Caco-2 (cell line): ENCODE measurements at regions not wholly inside any gene's neighbourhood (a gene's known extent, or its start where the extent isn't known, plus 50 kb on each side); places are given as distances from the start of the nearest gene placed in this dataset.

Source experiments
- BruUV-seq: library from RNA; stranded (reverse); fragments of 400-500 nt; replicated peaks from 2 replicates; lab custom pipeline; 2021; lab: Mats Ljungman, UMichigan
- CTCF ChIA-PET: fragments of 300-600 bp; sonication (Branson Sonifier 250); formaldehyde crosslinking; loops from one replicate; lab custom pipeline; 2022; ENCODE audit warnings: antibody characterized with exemption; lab: Charles Lee
- POLR2A ChIA-PET: fragments of 300-600 bp; sonication (Branson Sonifier 250); formaldehyde crosslinking; loops from one replicate; lab custom pipeline; 2022; ENCODE audit warnings: antibody characterized with exemption; lab: Charles Lee
- DNase-seq, 2 experiments: peaks; one replicate each; pipeline versions ENCODE4 v3.0.0 to v3.0.0-alpha.2; 2020 to 2022
- H3K27me3 ChIP-seq: replicated peaks from 2 replicates; pipeline ENCODE4 v1.6.0; 2011; ENCODE audit warnings: low read length; ENCODE audit not compliant: control insufficient read depth, insufficient read depth
- H3K36me3 ChIP-seq: 2 replicates; pipeline ENCODE4 v1.5.1; 2011; ENCODE audit warnings: low read length; ENCODE audit not compliant: control insufficient read depth, insufficient read depth
- H3K4me1 ChIP-seq: fragments of 250-450 bp; sonication (Bioruptor Pico); 2 replicates; pipeline ENCODE4 v1.5.1; 2020; ENCODE audit warnings: mild to moderate bottlenecking
- H3K4me3 ChIP-seq: 2 replicates; pipeline ENCODE4 v1.5.1; 2011; ENCODE audit warnings: low read depth, mild to moderate bottlenecking, control low read depth, low read length
- H3K9me3 ChIP-seq: fragments of 250-450 bp; sonication (Bioruptor Pico); 2 replicates; pipeline ENCODE4 v1.5.1; 2020; ENCODE audit warnings: mild to moderate bottlenecking, moderate library complexity
- H3K27ac Mint-ChIP-seq: one replicate; pipeline ENCODE4 v1.8.0; 2022; ENCODE audit warnings: mixed read lengths; ENCODE audit not compliant: unreplicated experiment
- H3K27me3 Mint-ChIP-seq: one replicate; pipeline ENCODE4 v1.8.0; 2022; ENCODE audit warnings: mixed read lengths; ENCODE audit not compliant: insufficient read depth, unreplicated experiment
- H3K36me3 Mint-ChIP-seq: one replicate; pipeline ENCODE4 v1.8.0; 2022; ENCODE audit warnings: mild to moderate bottlenecking, mixed read lengths; ENCODE audit not compliant: insufficient read depth, unreplicated experiment
- H3K4me1 Mint-ChIP-seq: one replicate; pipeline ENCODE4 v1.8.0; 2022; ENCODE audit warnings: low read depth, mixed read lengths; ENCODE audit not compliant: unreplicated experiment
- H3K4me3 Mint-ChIP-seq: one replicate; pipeline ENCODE4 v1.8.0; 2022; ENCODE audit warnings: mild to moderate bottlenecking, moderate library complexity, mixed read lengths; ENCODE audit not compliant: unreplicated experiment
- H3K9me3 Mint-ChIP-seq: one replicate; pipeline ENCODE4 v1.8.0; 2022; ENCODE audit warnings: mixed read lengths; ENCODE audit not compliant: unreplicated experiment
- CTCF ChIP-seq, 2 experiments: fragments of 200-600 bp in 1 of 2; IDR thresholded peaks; 1 replicate in 1 of 2; 2 replicates in 1 of 2; pipeline versions ENCODE4 v1.5.1 to v1.8.0; 2011 to 2022; ENCODE audit warnings: antibody characterized with exemption in 1 of 2, control low read depth in 1 of 2, inconsistent platforms in 1 of 2, low read depth in 1 of 2, low read length in 1 of 2, mild to moderate bottlenecking in 1 of 2, moderate library complexity in 1 of 2; ENCODE audit not compliant: insufficient read depth in 1 of 2, severe bottlenecking in 1 of 2, unreplicated experiment in 1 of 2
- intact Hi-C: fragments of 100-400 bp; cut with micrococcal nuclease; formaldehyde crosslinking; loops from one replicate; pipeline ENCODE4 v1.10.0; 2022; ENCODE audit not compliant: unreplicated experiment

GRCh38 chr3:109926376-109926775, 589.0 kb upstream of the DPPA4 start:
- Mint-ChIP-seq H3K9me3 (no peaks in the 10 kb centered on the region), H3K27me3 (no peaks in the 10 kb centered on the region), H3K36me3 (no peaks in the 10 kb centered on the region), H3K27ac (no peak overlapping the region), H3K4me3 (no peak overlapping the region), H3K4me1 (no peaks in the 10 kb centered on the region)
- BruUV-seq: no TSS peak
- H3K4me3 ChIP-seq: no peak overlapping the region
- intact Hi-C loops: no loop called here
- H3K9me3 ChIP-seq: no peaks in the 10 kb centered on the region
- TF ChIP-seq CTCF (IDR thresholded peaks at IDR 0.05; ENCODE audit: insufficient read depth in 1 of 2, low read depth in 1 of 2, low read length in 1 of 2, severe bottlenecking in 1 of 2, unreplicated experiment in 1 of 2): no peak
- no peaks in the 10 kb centered on the region for H3K27me3 ChIP-seq
- ChIA-PET CTCF (no interaction called here), POLR2A (no interaction called here)
- H3K4me1 ChIP-seq: 0 out of 2 replicates have a peak, but pooled peaks cover 6% of the 10 kb centered on the region
- no peak for DNase-seq
- H3K36me3 ChIP-seq: no peaks in the 10 kb centered on the region

GRCh38 chr3:109927161-109927560, 589.8 kb upstream of the DPPA4 start:
- Histone ChIP-seq H3K36me3 (no peaks in the 10 kb centered on the region), H3K27me3 (no peaks in the 10 kb centered on the region), H3K4me1 (0 out of 2 replicates have a peak, but pooled peaks cover 6% of the 10 kb centered on the region), H3K9me3 (no peaks in the 10 kb centered on the region), H3K4me3 (no peak overlapping the region)
- Mint-ChIP-seq H3K27ac (no peak overlapping the region), H3K4me1 (no peaks in the 10 kb centered on the region), H3K9me3 (no peaks in the 10 kb centered on the region), H3K36me3 (no peaks in the 10 kb centered on the region), H3K4me3 (no peak overlapping the region), H3K27me3 (peaks cover 2% of the 10 kb centered on the region)
- no TSS peak for BruUV-seq
- ChIA-PET CTCF (no interaction called here), POLR2A (no interaction called here)
- no peak for TF ChIP-seq CTCF (IDR thresholded peaks at IDR 0.05; ENCODE audit: insufficient read depth in 1 of 2, low read depth in 1 of 2, low read length in 1 of 2, severe bottlenecking in 1 of 2, unreplicated experiment in 1 of 2)
- intact Hi-C loops: no loop called here
- no peak for DNase-seq

- no peak overlapping the region for H3K27ac Mint-ChIP-seq
- ChIA-PET CTCF (no interaction called here), POLR2A (no interaction called here)
- no TSS peak for BruUV-seq
- no peak for TF ChIP-seq CTCF (IDR thresholded peaks at IDR 0.05; ENCODE audit: insufficient read depth in 1 of 2, low read depth in 1 of 2, low read length in 1 of 2, severe bottlenecking in 1 of 2, unreplicated experiment in 1 of 2)
- DNase-seq: no peak
- 0 out of 2 replicates have a peak, but pooled peaks cover 6% of the 10 kb centered on the region for H3K4me1 ChIP-seq
- H3K36me3 Mint-ChIP-seq: no peaks in the 10 kb centered on the region
- no peaks in the 10 kb centered on the region for H3K9me3 ChIP-seq
- H3K4me3 Mint-ChIP-seq: no peak overlapping the region
- H3K27me3 Mint-ChIP-seq: peaks cover 2% of the 10 kb centered on the region
- intact Hi-C loops: no loop called here
- H3K36me3 ChIP-seq: no peaks in the 10 kb centered on the region
- no peaks in the 10 kb centered on the region for H3K9me3 Mint-ChIP-seq
- H3K4me3 ChIP-seq: no peak overlapping the region
- H3K4me1 Mint-ChIP-seq: no peaks in the 10 kb centered on the region
- H3K27me3 ChIP-seq: no peaks in the 10 kb centered on the region
These were observed 590.4 kb upstream of the DPPA4 start for GRCh38 chr3:109927726-109928125.
